ENCODE measurements at regions not wholly inside any gene's neighbourhood (a gene's known extent, or its start where the extent isn't known, plus 50 kb on each side); places are given as distances from the start of the nearest gene placed in this dataset.

- no peak for DNase-seq
Measured at GRCh38 chr5:159424123-159424522, 93.8 kb upstream of the IL12B start.

GRCh38 chr5:159426694-159427093, 96.4 kb upstream of the IL12B start:
- DNase-seq = no peak

- DNase-seq = no peak
Measured at GRCh38 chr5:159427180-159428012, 97.1 kb upstream of the IL12B start.

- DNase-seq = no peak
Measured at GRCh38 chr5:159430361-159431012, 100.2 kb upstream of the IL12B start.

- DNase-seq = no peak
Measured at GRCh38 chr5:159435855-159436254, 105.6 kb upstream of the IL12B start.

- DNase-seq = no peak
Measured at GRCh38 chr5:159438092-159438491, 107.8 kb upstream of the IL12B start.

GRCh38 chr5:159439002-159439401, 108.7 kb upstream of the IL12B start:
- DNase-seq = no peak

GRCh38 chr5:159440235-159440634, 109.9 kb upstream of the IL12B start:
- DNase-seq = no peak

- no peak for DNase-seq
Measured at GRCh38 chr5:159440968-159441367, 110.7 kb upstream of the IL12B start.

GRCh38 chr5:159441441-159441840, 111.2 kb upstream of the IL12B start:
- peak; percentile 25 for DNase-seq

- no peak for DNase-seq
Measured at GRCh38 chr5:159442206-159442850, 112.0 kb upstream of the IL12B start.

- DNase-seq = peak; percentile 36
Measured at GRCh38 chr5:159444441-159445082, 114.3 kb upstream of the IL12B start.

- DNase-seq = no peak
Measured at GRCh38 chr5:159447116-159447515, 116.8 kb upstream of the IL12B start.

- no peak for DNase-seq
Measured at GRCh38 chr5:159448841-159449407, 118.6 kb upstream of the IL12B start.

GRCh38 chr5:159449925-159450324, 119.6 kb upstream of the IL12B start:
- no peak for DNase-seq

GRCh38 chr5:159450417-159450816, 120.1 kb upstream of the IL12B start:
- no peak for DNase-seq

GRCh38 chr5:159451197-159452052, 121.1 kb upstream of the IL12B start:
- DNase-seq = no peak

GRCh38 chr5:159452480-159453167, 122.3 kb upstream of the IL12B start:
- DNase-seq = no peak

- DNase-seq = no peak
Measured at GRCh38 chr5:159453209-159453608, 122.9 kb upstream of the IL12B start.

GRCh38 chr5:159456261-159456660, 126.0 kb upstream of the IL12B start:
- DNase-seq = no peak

- no peak for DNase-seq
Measured at GRCh38 chr5:159456722-159457465, 126.6 kb upstream of the IL12B start.

Data from hematopoietic multipotent progenitor cell treated with erythropoietin and hydrocortisone succinate and interleukin-3 and kit ligand, for 6 days (in vitro differentiated cells).